Osteoblast (primary cell): ENCODE measurements at regions not wholly inside any gene's neighbourhood (a gene's known extent, or its start where the extent isn't known, plus 50 kb on each side); places are given as distances from the start of the nearest gene placed in this dataset.

ENCODE experiments used
- DNase-seq: peaks from one replicate; pipeline ENCODE4 v3.0.0; 2011; ENCODE audit warnings: low spot score, mixed read lengths; ENCODE audit not compliant: insufficient read length; ENCODE audit errors: missing footprints
- H2AFZ ChIP-seq: 2 replicates; pipeline ENCODE4 v1.6.0; 2011; ENCODE audit warnings: mild to moderate bottlenecking, low read length
- H3K27ac ChIP-seq: 2 replicates; pipeline ENCODE4 v1.5.1; 2011; ENCODE audit warnings: mild to moderate bottlenecking, low read depth, low read length, moderate library complexity
- H3K27me3 ChIP-seq: 2 replicates; pipeline ENCODE4 v1.6.0; 2012; ENCODE audit warnings: mild to moderate bottlenecking, control low read depth, inconsistent platforms, low read length, moderate library complexity; ENCODE audit not compliant: insufficient read depth
- H3K36me3 ChIP-seq: 2 replicates; pipeline ENCODE4 v1.5.1; 2011; ENCODE audit warnings: mild to moderate bottlenecking, low read length, control low read depth, moderate library complexity; ENCODE audit not compliant: insufficient read depth
- H3K4me1 ChIP-seq: 2 replicates; pipeline ENCODE4 v1.5.1; 2011; ENCODE audit warnings: mild to moderate bottlenecking, low read length, control low read depth, moderate library complexity; ENCODE audit not compliant: insufficient read depth
- H3K4me2 ChIP-seq: 2 replicates; pipeline ENCODE4 v1.6.0; 2011; ENCODE audit warnings: mild to moderate bottlenecking, low read length; ENCODE audit not compliant: insufficient read depth
- H3K4me3 ChIP-seq: fragments of 200-600 bp; sonication (generic); 3 replicates; pipeline ENCODE4 v1.5.1; 2012; ENCODE audit warnings: mild to moderate bottlenecking, low read length, inconsistent platforms; ENCODE audit not compliant: insufficient read depth
- H3K79me2 ChIP-seq: 2 replicates; pipeline ENCODE4 v1.6.0; 2012; ENCODE audit warnings: mild to moderate bottlenecking, low read length, control low read depth, inconsistent platforms; ENCODE audit not compliant: insufficient read depth
- H3K9me3 ChIP-seq: 2 replicates; pipeline ENCODE4 v1.5.1; 2011; ENCODE audit warnings: low read depth, low read length, control low read depth
- H4K20me1 ChIP-seq: 2 replicates; pipeline ENCODE4 v1.6.0; 2012; ENCODE audit warnings: mild to moderate bottlenecking, low read length, control low read depth; ENCODE audit not compliant: insufficient read depth
- TF ChIP-seq, protein P1 (sequence below): IDR thresholded peaks from 2 replicates; pipeline ENCODE4 v1.5.1; 2011; ENCODE audit warnings: mild to moderate bottlenecking, low read depth, low read length, moderate library complexity; ENCODE audit errors: extremely low read depth

DNA sequence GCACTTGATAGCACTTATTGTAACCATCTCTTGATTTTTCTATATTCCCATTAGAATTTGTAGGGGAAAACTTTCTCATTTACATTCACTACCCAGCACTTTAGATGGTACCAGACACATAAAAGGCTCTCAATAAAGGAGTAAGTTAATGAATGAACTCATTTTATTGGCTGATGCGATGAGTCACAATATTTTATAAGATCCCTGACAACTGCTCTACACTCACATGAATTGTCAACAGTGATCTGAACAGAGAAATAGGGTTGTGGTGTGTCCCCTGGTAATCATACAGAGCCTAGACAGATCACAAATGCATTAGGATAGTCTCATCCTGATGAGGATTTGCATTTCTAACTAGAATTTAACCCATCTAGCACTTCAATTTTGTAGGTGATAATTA lies 567.6 kb upstream of the ARPP21 start:
- Histone ChIP-seq H3K9me3 (no peaks in the 10 kb centered on the region), H3K4me2 (no peak overlapping the region), H3K79me2 (no peaks in the 10 kb centered on the region), H4K20me1 (no peaks in the 10 kb centered on the region), H3K27ac (no peak overlapping the region), H3K4me1 (no peaks in the 10 kb centered on the region), H3K27me3 (no peaks in the 10 kb centered on the region), H2AFZ (no peak overlapping the region), H3K36me3 (no peaks in the 10 kb centered on the region), H3K4me3 (no peak overlapping the region)
- no peak for DNase-seq
- TF ChIP-seq, protein P1, sequence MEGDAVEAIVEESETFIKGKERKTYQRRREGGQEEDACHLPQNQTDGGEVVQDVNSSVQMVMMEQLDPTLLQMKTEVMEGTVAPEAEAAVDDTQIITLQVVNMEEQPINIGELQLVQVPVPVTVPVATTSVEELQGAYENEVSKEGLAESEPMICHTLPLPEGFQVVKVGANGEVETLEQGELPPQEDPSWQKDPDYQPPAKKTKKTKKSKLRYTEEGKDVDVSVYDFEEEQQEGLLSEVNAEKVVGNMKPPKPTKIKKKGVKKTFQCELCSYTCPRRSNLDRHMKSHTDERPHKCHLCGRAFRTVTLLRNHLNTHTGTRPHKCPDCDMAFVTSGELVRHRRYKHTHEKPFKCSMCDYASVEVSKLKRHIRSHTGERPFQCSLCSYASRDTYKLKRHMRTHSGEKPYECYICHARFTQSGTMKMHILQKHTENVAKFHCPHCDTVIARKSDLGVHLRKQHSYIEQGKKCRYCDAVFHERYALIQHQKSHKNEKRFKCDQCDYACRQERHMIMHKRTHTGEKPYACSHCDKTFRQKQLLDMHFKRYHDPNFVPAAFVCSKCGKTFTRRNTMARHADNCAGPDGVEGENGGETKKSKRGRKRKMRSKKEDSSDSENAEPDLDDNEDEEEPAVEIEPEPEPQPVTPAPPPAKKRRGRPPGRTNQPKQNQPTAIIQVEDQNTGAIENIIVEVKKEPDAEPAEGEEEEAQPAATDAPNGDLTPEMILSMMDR: no peak

DNA sequence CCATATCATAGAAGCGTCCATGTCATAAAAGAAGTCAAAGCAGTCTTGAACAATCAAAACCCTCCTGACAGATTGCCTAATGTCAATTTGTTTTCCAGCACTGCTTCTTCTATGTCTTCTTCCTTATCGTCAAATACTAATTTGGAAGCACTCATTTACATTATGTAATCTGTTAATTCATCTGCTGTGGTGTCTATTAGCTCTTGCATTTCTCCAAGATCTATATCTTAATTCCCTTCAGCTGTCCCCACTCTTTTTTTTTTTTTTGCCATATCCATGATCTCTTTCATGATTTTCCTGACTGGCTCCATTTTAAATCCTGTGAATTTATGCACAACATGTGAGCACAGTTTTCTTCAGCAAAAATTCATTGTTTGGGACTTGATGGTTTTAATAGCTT lies 560.5 kb upstream of the ARPP21 start:
- H3K4me2 ChIP-seq: no peak overlapping the region
- no peaks in the 10 kb centered on the region for H3K4me1 ChIP-seq
- H3K27me3 ChIP-seq: no peaks in the 10 kb centered on the region
- no peak for DNase-seq
- no peaks in the 10 kb centered on the region for H3K9me3 ChIP-seq
- no peaks in the 10 kb centered on the region for H3K79me2 ChIP-seq
- no peaks in the 10 kb centered on the region for H3K36me3 ChIP-seq
- TF ChIP-seq, protein P1: no peak
- no peak overlapping the region for H2AFZ ChIP-seq
- H4K20me1 ChIP-seq: no peaks in the 10 kb centered on the region
- H3K4me3 ChIP-seq: no peak overlapping the region
- H3K27ac ChIP-seq: no peak overlapping the region

GRCh38 chr3:35079403-35079802 lies 559.9 kb upstream of the ARPP21 start:
- Histone ChIP-seq H3K79me2 (no peaks in the 10 kb centered on the region), H3K4me3 (no peak overlapping the region), H4K20me1 (no peaks in the 10 kb centered on the region), H3K36me3 (no peaks in the 10 kb centered on the region), H3K9me3 (no peaks in the 10 kb centered on the region), H2AFZ (no peak overlapping the region), H3K27ac (no peak overlapping the region), H3K27me3 (no peaks in the 10 kb centered on the region), H3K4me2 (no peak overlapping the region), H3K4me1 (no peaks in the 10 kb centered on the region)
- TF ChIP-seq, protein P1: no peak
- DNase-seq: no peak

GRCh38 chr3:35081899-35082298 lies 557.4 kb upstream of the ARPP21 start:
- Histone ChIP-seq H3K4me3 (no peak overlapping the region), H3K9me3 (no peaks in the 10 kb centered on the region), H3K4me1 (no peaks in the 10 kb centered on the region), H2AFZ (no peak overlapping the region), H3K27me3 (no peaks in the 10 kb centered on the region), H3K36me3 (no peaks in the 10 kb centered on the region), H4K20me1 (no peaks in the 10 kb centered on the region), H3K27ac (no peak overlapping the region), H3K79me2 (no peaks in the 10 kb centered on the region), H3K4me2 (no peak overlapping the region)
- no peak for DNase-seq
- TF ChIP-seq, protein P1: no peak
